RKO (cell line): ENCODE measurements at regions not wholly inside any gene's neighbourhood (a gene's known extent, or its start where the extent isn't known, plus 50 kb on each side); places are given as distances from the start of the nearest gene placed in this dataset.
A peak's percentile ranks its signal among the peaks of the same experiment; 100 is the strongest.

Experiments used
- DNase-seq: peaks from one replicate; pipeline ENCODE4 v3.0.0-alpha.2; 2016; ENCODE audit warnings: low spot score

DNA sequence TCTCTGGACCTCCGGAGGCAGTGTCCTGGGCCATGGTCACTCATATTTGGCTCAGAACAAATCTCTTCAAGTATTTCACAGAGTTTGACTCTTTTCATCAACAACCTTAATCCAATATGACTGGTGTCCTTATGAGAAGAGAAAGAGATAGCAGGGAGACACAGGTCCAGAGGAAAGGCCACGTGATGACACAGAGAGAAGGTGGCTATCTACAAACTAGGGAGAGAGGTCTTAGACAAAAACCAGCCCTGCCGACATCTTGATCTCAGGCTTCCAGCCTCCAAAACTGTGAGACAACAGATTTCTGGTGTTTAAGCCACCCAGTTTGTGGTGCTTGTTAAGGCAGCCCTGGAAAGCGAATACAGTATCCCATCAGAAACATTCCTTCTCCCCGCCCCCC, 237.1 kb upstream of the PROK2 start:
- DNase-seq, result no peak

GRCh38 chr3:72021531-72021930, 236.6 kb upstream of the PROK2 start:
- DNase-seq, result no peak

DNA sequence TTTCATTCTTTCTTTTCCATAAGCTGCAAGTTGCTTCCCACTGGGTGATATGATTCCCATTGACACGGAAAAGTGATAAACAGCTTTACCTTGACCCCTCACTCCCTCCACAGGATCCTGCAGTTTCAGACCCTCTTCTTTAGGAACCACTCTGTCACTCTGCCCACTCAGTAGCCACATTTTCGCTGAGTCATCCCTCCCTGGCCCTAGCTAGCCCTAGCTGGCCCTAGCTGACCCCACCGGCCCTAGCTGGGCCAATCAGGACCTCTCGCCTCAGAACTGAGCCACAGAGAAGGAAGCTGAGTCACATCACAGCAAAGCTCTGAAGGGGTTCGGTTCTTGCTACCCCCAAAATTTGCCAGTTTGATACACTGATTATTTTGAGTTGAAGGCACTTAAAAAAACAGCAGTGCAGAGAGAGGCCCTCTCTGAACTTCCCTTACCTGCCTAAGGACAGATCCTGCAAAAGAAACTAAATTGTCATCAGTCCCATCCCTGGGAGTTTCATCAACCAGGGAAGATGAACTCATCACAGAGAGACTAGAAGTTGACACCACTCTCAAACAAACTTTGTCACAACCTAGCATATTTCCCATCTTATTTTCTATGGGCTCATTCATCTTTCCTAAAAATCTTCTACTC, 233.5 kb upstream of the PROK2 start:
- DNase-seq, result peak; percentile 12

DNA sequence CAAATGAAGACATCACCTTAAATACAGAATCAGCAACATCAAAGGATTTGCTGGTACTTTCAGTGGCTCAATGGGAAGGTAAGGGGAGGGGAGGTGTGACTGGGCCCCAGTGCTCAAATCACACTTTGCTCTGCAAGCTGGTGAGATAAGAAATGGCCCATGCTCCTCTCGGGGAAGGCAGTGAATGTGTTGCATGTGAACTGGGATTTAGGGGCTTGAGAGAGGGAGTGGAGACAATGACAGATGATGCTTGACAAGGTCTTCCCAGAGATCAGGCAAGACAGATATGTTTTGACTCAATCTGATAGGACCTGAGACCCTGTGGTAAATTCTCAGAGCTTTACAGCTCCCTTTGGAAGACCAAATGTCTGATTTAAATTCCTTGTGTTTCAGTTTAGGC, 233.0 kb upstream of the PROK2 start:
- no peak for DNase-seq

DNA sequence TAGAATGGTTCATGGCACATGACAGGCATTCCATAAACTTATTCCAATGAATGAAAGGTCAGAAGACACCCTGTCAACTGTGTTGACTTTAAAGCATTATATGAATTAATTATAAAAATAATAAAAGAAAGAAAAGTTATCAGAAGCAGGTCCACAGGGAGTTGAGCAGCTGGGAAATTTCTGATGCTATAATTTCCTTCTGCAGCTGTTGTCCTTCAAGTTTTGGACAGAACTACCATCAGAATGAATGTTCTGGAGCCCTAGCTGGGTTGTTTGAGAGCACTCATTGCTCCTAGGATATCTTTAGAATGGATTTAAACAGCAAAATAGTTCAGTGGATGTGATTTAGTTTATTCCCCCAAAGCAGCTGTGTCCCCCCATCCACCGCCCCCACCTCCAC, 232.4 kb upstream of the PROK2 start:
- no peak for DNase-seq

DNA sequence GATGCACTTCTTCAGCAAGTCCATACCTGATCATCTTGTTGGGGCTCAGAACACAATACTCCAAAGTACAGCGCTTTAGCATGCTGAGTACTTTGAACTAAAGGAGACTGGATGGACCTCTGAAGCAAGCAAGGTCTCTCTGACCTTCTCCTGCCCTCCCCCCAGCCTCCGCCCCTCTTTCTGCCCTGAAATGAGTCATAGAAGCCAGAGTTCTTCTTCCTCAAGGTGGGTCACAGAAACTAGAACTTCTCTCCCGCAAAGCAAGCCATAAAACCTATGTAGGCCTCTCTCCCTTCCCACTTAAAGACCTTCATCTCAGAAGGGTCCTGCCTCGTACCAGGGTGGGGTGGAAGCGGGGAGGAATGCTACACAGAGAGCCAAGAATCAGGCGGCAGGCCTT, 230.5 kb upstream of the PROK2 start:
- DNase-seq, result no peak

DNA sequence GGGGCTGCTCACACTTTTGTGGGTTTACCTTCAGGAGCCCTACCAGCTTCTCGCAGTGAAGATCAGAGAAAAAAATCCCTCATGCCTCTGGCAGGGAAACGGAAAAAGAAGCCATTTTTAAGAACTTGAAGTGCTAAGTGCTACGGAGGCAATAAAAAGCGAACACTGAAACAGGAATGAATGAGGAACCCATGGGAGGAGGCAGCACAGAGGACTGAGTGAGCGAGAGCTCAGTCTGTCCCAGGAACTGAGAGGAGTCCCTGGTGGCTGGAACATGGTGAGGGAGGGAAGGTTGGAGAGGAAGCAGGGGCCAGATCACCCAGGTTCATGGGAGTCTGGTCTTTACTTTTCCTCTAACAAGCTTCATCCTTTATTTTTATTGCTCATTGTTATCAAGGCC, 228.1 kb upstream of the PROK2 start:
- no peak for DNase-seq

DNA sequence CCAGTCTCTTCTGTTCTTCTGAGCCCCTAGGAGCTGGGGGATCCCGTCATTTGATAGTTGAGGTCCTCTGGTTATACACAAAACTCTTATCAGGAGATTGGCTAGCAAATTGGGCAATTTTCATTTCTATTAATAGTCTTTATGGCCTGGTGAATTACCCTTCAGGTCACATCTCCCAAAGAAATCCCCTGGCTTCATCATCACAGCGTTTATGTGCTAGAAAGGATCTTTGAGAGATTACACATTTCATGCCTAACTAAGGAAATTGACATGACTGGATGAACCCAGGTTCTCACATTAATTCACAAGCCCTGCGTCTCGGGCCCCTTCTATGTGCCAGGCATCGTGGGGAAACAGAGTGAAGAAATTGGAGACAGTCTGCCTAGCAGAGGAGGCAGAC, 227.4 kb upstream of the PROK2 start:
- DNase-seq, result no peak

GRCh38 chr3:72011485-72011884, 226.5 kb upstream of the PROK2 start:
- DNase-seq, result no peak

DNA sequence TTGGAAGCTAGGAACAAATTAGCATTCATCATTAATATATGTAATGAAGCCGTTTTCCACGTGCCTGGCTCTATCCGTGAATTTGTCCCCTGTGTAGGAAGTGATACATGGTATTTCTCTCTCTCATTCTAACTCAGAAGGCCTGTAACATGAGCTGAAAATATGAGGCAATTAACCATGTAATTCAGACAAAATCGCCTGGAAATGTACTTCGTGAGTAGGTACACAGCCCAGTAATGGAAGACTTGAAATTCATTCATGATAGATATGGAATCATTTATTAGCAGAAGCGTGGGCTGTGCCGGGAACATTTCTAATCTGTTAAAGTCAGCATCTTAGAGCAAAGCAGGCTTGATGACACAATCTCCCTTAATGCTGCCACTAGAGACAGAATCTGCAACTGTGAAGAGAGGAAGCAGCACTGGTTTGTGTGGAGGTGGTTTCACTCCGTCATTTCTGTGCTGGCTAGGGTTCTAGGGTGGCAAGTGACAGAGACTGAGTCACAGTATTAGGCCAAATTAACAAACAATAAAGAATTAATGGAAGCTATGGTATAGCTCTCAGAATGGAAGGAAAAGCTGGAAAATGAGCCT, 225.0 kb upstream of the PROK2 start:
- no peak for DNase-seq

- DNase-seq, result no peak
These were observed 223.5 kb upstream of the PROK2 start for GRCh38 chr3:72008226-72008996.

- DNase-seq, result no peak
These were observed 221.9 kb upstream of the PROK2 start for GRCh38 chr3:72006631-72007556.

GRCh38 chr3:72004749-72005292, 219.9 kb upstream of the PROK2 start:
- no peak for DNase-seq

- DNase-seq, result no peak
These were observed 219.0 kb upstream of the PROK2 start for GRCh38 chr3:72003936-72004335.

DNA sequence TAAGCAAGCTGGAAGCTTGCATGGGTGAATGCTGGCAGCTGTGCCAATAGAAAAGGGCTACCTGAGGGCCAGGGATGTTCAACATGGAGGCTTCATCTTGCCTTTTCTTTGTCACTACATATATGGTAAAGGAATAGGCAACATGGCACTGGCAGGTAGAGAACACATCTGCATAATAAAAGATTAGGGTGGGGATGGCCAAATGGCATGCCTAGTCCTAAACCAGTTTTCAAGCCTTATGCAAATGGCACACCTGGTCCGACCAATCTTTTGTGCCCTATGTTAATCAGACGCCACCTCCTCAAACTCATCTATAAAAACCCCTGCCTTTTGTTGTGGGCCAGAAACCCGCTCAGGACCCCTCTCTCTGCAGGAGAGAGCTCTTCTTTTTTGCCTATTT, 216.8 kb upstream of the PROK2 start:
- DNase-seq, result no peak

- peak; percentile 57 for DNase-seq
These were observed 214.2 kb upstream of the PROK2 start for GRCh38 chr3:71998995-71999673.

- no peak for DNase-seq
These were observed 212.2 kb upstream of the PROK2 start for GRCh38 chr3:71997066-71997653.

GRCh38 chr3:71994906-71995305, 210.0 kb upstream of the PROK2 start:
- DNase-seq, result no peak

GRCh38 chr3:71994203-71994602, 209.3 kb upstream of the PROK2 start:
- DNase-seq, result no peak

- DNase-seq, result no peak
These were observed 206.7 kb upstream of the PROK2 start for GRCh38 chr3:71991681-71992080.

DNA sequence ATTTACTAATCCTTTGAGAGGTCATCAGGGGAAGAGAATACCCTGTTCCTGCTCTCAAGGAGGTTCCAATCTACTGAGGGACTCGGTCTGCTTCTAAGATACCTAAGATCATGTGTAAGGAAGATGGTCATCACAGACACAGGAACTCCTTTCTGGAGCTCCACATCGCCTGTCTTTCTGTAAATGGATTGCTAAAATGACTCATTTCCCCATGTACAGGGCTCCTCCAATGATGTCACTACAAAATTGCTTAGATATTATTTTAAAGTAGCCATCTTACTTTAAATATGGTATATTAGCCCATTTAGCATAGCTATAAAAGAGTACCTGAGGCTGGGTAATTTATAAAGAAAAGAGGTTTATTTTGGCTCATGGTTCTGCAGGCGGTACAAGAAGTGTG, 206.1 kb upstream of the PROK2 start:
- DNase-seq, result no peak
